CD4-positive, alpha-beta T cell (primary cell): ENCODE measurements at regions not wholly inside any gene's neighbourhood (a gene's known extent, or its start where the extent isn't known, plus 50 kb on each side); places are given as distances from the start of the nearest gene placed in this dataset.

Experiments
- ATAC-seq: fragments of 200-7000 bp; cut with Tn5 transposase; one replicate; pipeline ENCODE4 v1.10.0; 2022; ENCODE audit warnings: mild to moderate bottlenecking; ENCODE audit not compliant: poor library complexity
- CTCF ChIA-PET: fragments of 350-600 bp; sonication (Branson Sonifier 250); formaldehyde crosslinking; loops from one replicate; lab custom pipeline; 2021; ENCODE audit warnings: antibody characterized with exemption, inconsistent platforms; lab: Charles Lee
- POLR2A ChIA-PET: fragments of 350-600 bp; sonication (Branson Sonifier 250); formaldehyde crosslinking; loops from one replicate; lab custom pipeline; 2021; ENCODE audit warnings: antibody characterized with exemption, inconsistent platforms; lab: Charles Lee
- DNase-seq, 14 experiments: peaks; one replicate each; pipeline ENCODE4 v3.0.0-alpha.2; 2013 to 2020; ENCODE audit warnings: mixed read lengths in 2 of 14
- H3K27ac ChIP-seq, 2 donors: one replicate each; pipeline versions ENCODE4 v1.5.1 to v1.7.0; 2013; ENCODE audit warnings: low read length in 2 of 2, low read depth in 1 of 2, mild to moderate bottlenecking in 1 of 2
- H3K27me3 ChIP-seq, 2 experiments: 1 replicate in 1 of 2; 2 replicates in 1 of 2; pipeline versions ENCODE4 v1.6.1 to v1.7.0; 2013; ENCODE audit warnings: low read length in 2 of 2, control low read depth in 1 of 2, mild to moderate bottlenecking in 1 of 2, moderate library complexity in 1 of 2; ENCODE audit not compliant: insufficient read depth in 2 of 2, control insufficient read depth in 1 of 2
- H3K36me3 ChIP-seq: one replicate; pipeline ENCODE4 v1.6.1; 2013; ENCODE audit warnings: low read length, control low read depth; ENCODE audit not compliant: insufficient read depth
- H3K4me1 ChIP-seq: one replicate; pipeline ENCODE4 v1.6.1; 2013; ENCODE audit warnings: low read length, control low read depth; ENCODE audit not compliant: insufficient read depth
- H3K4me3 ChIP-seq: one replicate; pipeline ENCODE4 v1.5.1; 2013; ENCODE audit warnings: mild to moderate bottlenecking, low read length, moderate library complexity
- H3K9me3 ChIP-seq, 2 experiments: 1 replicate in 1 of 2; 2 replicates in 1 of 2; pipeline versions ENCODE4 v1.6.1 to v1.7.0; 2013; ENCODE audit warnings: low read length in 2 of 2, mild to moderate bottlenecking in 2 of 2, control low read depth in 1 of 2, moderate library complexity in 1 of 2; ENCODE audit not compliant: control insufficient read depth in 1 of 2, insufficient read depth in 1 of 2
- H3K27ac Mint-ChIP-seq: one replicate; pipeline ENCODE4 v1.8.0; 2020; ENCODE audit warnings: mixed read lengths
- H3K27me3 Mint-ChIP-seq: one replicate; pipeline ENCODE4 v1.8.0; 2021; ENCODE audit warnings: mixed read lengths
- H3K36me3 Mint-ChIP-seq: one replicate; pipeline ENCODE4 v1.8.0; 2021; ENCODE audit warnings: low read depth, mixed read lengths
- H3K4me1 Mint-ChIP-seq: one replicate; pipeline ENCODE4 v1.8.0; 2021; ENCODE audit warnings: low read depth, mixed read lengths
- H3K4me3 Mint-ChIP-seq: one replicate; pipeline ENCODE4 v1.8.0; 2020; ENCODE audit warnings: mild to moderate bottlenecking, mixed read lengths
- H3K9me3 Mint-ChIP-seq: one replicate; pipeline ENCODE4 v1.8.0; 2020; ENCODE audit warnings: mixed read lengths
- intact Hi-C, 2 experiments: fragments of 100-400 bp; cut with DNase I in 1 of 2; cut with micrococcal nuclease in 1 of 2; formaldehyde crosslinking; loops; one replicate each; pipeline versions ENCODE4 v1.15.1 to v1.9.0; 2023 to 2025; cut with DNase I, micrococcal nuclease
- TF ChIP-seq, protein P1 (sequence below): fragments of 200-600 bp; IDR thresholded peaks from one replicate; pipeline ENCODE4 v1.8.0; 2022; ENCODE audit warnings: antibody characterized with exemption, mild to moderate bottlenecking

DNA sequence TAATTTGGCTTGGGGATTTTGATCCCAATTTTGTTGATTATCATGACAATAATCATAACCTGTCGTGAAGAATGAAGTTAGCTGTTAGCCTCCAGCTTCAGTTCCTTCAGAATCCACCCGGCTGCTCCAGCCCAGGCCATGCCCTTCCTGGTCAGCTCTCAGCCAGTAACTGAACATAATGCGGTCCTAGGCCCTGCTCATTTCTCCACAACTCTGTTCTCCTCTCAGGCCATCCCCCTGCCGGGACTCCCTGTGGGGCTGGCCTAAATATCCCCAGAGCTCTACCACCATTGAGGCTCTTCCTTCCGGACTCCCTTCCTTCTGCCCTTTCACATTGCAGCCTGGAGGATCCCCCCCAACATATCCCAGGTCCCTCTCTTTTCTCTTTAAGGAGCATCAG is 833.4 kb upstream of the GOT2 start:
- no peaks in the 10 kb centered on the region for H3K27me3 ChIP-seq
- CTCF ChIA-PET, result no interaction called here
- intact Hi-C loops, result no loop called here

DNA sequence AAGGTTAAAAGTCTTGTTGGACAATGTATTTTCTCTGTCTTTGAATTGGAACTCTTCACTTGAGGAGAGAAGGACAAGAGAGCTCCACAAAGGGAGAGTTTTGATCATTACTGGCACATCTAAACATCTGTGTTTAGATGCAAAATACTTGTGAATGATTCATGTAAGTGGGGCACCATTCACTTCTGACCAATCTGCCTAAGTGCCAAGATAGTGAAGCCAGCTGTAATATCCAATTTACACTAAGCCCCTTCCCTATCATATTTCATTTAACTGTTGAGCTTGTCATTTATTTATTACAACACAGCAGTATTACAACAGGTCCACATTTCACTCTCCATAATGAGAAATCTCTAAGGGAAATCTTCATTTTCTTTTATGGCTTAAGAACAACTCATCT is 832.3 kb upstream of the GOT2 start:
- CTCF ChIA-PET, result no interaction called here
- Histone ChIP-seq H3K9me3 (peaks cover 0 to 18% of the 10 kb centered on the region in 2 experiments), H3K36me3 (no peaks in the 10 kb centered on the region), H3K27ac (no peak overlapping the region), H3K4me3 (no peak overlapping the region), H3K4me1 (no peaks in the 10 kb centered on the region), H3K27me3 (no peaks in the 10 kb centered on the region)
- Mint-ChIP-seq H3K27ac (no peak overlapping the region), H3K4me3 (no peak overlapping the region), H3K4me1 (no peaks in the 10 kb centered on the region), H3K36me3 (no peaks in the 10 kb centered on the region), H3K27me3 (no peaks in the 10 kb centered on the region), H3K9me3 (peaks cover 9% of the 10 kb centered on the region)
- intact Hi-C loops, result no loop called here
- TF ChIP-seq, protein P1, sequence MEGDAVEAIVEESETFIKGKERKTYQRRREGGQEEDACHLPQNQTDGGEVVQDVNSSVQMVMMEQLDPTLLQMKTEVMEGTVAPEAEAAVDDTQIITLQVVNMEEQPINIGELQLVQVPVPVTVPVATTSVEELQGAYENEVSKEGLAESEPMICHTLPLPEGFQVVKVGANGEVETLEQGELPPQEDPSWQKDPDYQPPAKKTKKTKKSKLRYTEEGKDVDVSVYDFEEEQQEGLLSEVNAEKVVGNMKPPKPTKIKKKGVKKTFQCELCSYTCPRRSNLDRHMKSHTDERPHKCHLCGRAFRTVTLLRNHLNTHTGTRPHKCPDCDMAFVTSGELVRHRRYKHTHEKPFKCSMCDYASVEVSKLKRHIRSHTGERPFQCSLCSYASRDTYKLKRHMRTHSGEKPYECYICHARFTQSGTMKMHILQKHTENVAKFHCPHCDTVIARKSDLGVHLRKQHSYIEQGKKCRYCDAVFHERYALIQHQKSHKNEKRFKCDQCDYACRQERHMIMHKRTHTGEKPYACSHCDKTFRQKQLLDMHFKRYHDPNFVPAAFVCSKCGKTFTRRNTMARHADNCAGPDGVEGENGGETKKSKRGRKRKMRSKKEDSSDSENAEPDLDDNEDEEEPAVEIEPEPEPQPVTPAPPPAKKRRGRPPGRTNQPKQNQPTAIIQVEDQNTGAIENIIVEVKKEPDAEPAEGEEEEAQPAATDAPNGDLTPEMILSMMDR, result no peak
- POLR2A ChIA-PET, result no interaction called here
- DNase-seq (no peak), ATAC-seq (no peak)

More for the DNA sequence above, 833.4 kb upstream of the GOT2 start:
- Mint-ChIP-seq H3K27ac (no peak overlapping the region), H3K4me1 (no peaks in the 10 kb centered on the region), H3K4me3 (no peak overlapping the region), H3K9me3 (peaks cover 9% of the 10 kb centered on the region), H3K27me3 (no peaks in the 10 kb centered on the region), H3K36me3 (no peaks in the 10 kb centered on the region)
- H3K9me3 ChIP-seq, result peaks cover 0 to 18% of the 10 kb centered on the region in 2 experiments
- H3K4me3 ChIP-seq, result no peak overlapping the region
- TF ChIP-seq, protein P1, result no peak
- no peaks in the 10 kb centered on the region for H3K36me3 ChIP-seq
- no peak overlapping the region for H3K27ac ChIP-seq
- POLR2A ChIA-PET, result no interaction called here
- H3K4me1 ChIP-seq, result no peaks in the 10 kb centered on the region
- ATAC-seq (no peak), DNase-seq (no peak)

DNA sequence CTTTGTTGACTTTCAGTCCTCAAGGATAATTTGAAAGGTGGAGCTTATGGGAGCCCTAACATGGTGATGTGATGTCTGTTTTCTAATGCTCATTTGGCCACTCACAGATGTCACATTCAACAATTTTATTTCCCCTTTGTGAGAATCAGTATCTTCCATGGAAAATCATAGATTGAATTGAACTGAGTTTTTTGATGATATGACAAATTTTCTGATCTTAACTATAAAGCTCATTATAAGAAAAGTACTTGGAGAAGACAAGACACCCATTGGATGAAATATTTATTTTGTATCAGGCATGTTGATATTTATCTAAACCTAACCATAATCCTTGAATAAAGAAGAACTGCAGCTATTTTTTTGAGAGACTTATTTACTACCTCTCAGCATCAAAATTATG is 824.6 kb upstream of the GOT2 start:
- Histone ChIP-seq H3K9me3 (no peaks in the 10 kb centered on the region), H3K4me1 (no peaks in the 10 kb centered on the region), H3K27ac (no peak overlapping the region), H3K36me3 (no peaks in the 10 kb centered on the region), H3K27me3 (no peaks in the 10 kb centered on the region), H3K4me3 (no peak overlapping the region)
- H3K36me3 Mint-ChIP-seq, result no peaks in the 10 kb centered on the region
- H3K9me3 Mint-ChIP-seq, result peaks cover 9% of the 10 kb centered on the region
- intact Hi-C loops, result no loop called here
- CTCF ChIA-PET, result no interaction called here
- no peak overlapping the region for H3K4me3 Mint-ChIP-seq
- H3K27ac Mint-ChIP-seq, result no peak overlapping the region
- H3K4me1 Mint-ChIP-seq, result no peaks in the 10 kb centered on the region
- no peaks in the 10 kb centered on the region for H3K27me3 Mint-ChIP-seq
- no peak for DNase-seq
- no peak for ATAC-seq
- TF ChIP-seq, protein P1, result no peak
- POLR2A ChIA-PET, result no interaction called here
